ENCODE measurements at regions not wholly inside any gene's neighbourhood (a gene's known extent, or its start where the extent isn't known, plus 50 kb on each side); places are given as distances from the start of the nearest gene placed in this dataset.

GRCh38 chr4:22181736-22182135 lies 233.2 kb upstream of the KCNIP4 start:
- Histone ChIP-seq H3K4me3 (no peak overlapping the region), H3K36me3 (no peaks in the 10 kb centered on the region), H3K9me3 (no peaks in the 10 kb centered on the region), H3K27me3 (no peaks in the 10 kb centered on the region)
- DNase-seq, result no peak

GRCh38 chr4:22179124-22179874 lies 230.7 kb upstream of the KCNIP4 start:
- DNase-seq, result peak; percentile 67
- Histone ChIP-seq H3K36me3 (no peaks in the 10 kb centered on the region), H3K27me3 (no peaks in the 10 kb centered on the region), H3K4me3 (no peak overlapping the region), H3K9me3 (no peaks in the 10 kb centered on the region)

- Histone ChIP-seq H3K36me3 (no peaks in the 10 kb centered on the region), H3K4me3 (no peak overlapping the region)
These were observed 226.1 kb upstream of the KCNIP4 start for GRCh38 chr4:22174640-22175039.

GRCh38 chr4:22170353-22170752 lies 221.8 kb upstream of the KCNIP4 start:
- Histone ChIP-seq H3K9me3 (no peaks in the 10 kb centered on the region; the same call in 1 of the 2 replicates), H3K27me3 (no peaks in the 10 kb centered on the region), H3K4me3 (no peak overlapping the region), H3K36me3 (no peaks in the 10 kb centered on the region)
- DNase-seq, result peak; percentile 43

More at GRCh38 chr4:22174640-22175039, 226.1 kb upstream of the KCNIP4 start:
- H3K9me3 ChIP-seq, result no peaks in the 10 kb centered on the region
- DNase-seq, result no peak
- no peaks in the 10 kb centered on the region for H3K27me3 ChIP-seq

GRCh38 chr4:22167201-22167600 lies 218.6 kb upstream of the KCNIP4 start:
- Histone ChIP-seq H3K4me3 (no peak overlapping the region), H3K36me3 (no peaks in the 10 kb centered on the region), H3K9me3 (no peaks in the 10 kb centered on the region; the same call in 1 of the 2 replicates), H3K27me3 (no peaks in the 10 kb centered on the region)
- DNase-seq, result no peak

GRCh38 chr4:22162454-22162853 lies 213.9 kb upstream of the KCNIP4 start:
- DNase-seq, result no peak
- Histone ChIP-seq H3K4me3 (no peak overlapping the region), H3K27me3 (no peaks in the 10 kb centered on the region), H3K9me3 (no peaks in the 10 kb centered on the region), H3K36me3 (no peaks in the 10 kb centered on the region)

GRCh38 chr4:22130741-22131140 lies 182.2 kb upstream of the KCNIP4 start:
- H3K9me3 ChIP-seq, result no peaks in the 10 kb centered on the region
- no peaks in the 10 kb centered on the region for H3K27me3 ChIP-seq
- no peaks in the 10 kb centered on the region for H3K36me3 ChIP-seq
- no peak overlapping the region for H3K4me3 ChIP-seq
- DNase-seq, result no peak

- no peaks in the 10 kb centered on the region for H3K36me3 ChIP-seq
- peak; percentile 0 for DNase-seq
These were observed 181.0 kb upstream of the KCNIP4 start for GRCh38 chr4:22129454-22130029.

GRCh38 chr4:22122062-22122461 lies 173.5 kb upstream of the KCNIP4 start:
- no peaks in the 10 kb centered on the region for H3K9me3 ChIP-seq
- no peak for DNase-seq
- no peaks in the 10 kb centered on the region for H3K27me3 ChIP-seq
- H3K4me3 ChIP-seq, result no peak overlapping the region
- H3K36me3 ChIP-seq, result no peaks in the 10 kb centered on the region

More at GRCh38 chr4:22129454-22130029, 181.0 kb upstream of the KCNIP4 start:
- Histone ChIP-seq H3K27me3 (no peaks in the 10 kb centered on the region), H3K4me3 (no peak overlapping the region), H3K9me3 (no peaks in the 10 kb centered on the region)

- no peaks in the 10 kb centered on the region for H3K27me3 ChIP-seq
- H3K36me3 ChIP-seq, result no peaks in the 10 kb centered on the region
- no peak for DNase-seq
- H3K9me3 ChIP-seq, result no peaks in the 10 kb centered on the region
- no peak overlapping the region for H3K4me3 ChIP-seq
These were observed 166.7 kb upstream of the KCNIP4 start for GRCh38 chr4:22115262-22115661.

GRCh38 chr4:22103768-22104167 lies 155.2 kb upstream of the KCNIP4 start:
- no peaks in the 10 kb centered on the region for H3K9me3 ChIP-seq
- no peak for DNase-seq
- no peak overlapping the region for H3K4me3 ChIP-seq
- H3K27me3 ChIP-seq, result no peaks in the 10 kb centered on the region
- H3K36me3 ChIP-seq, result no peaks in the 10 kb centered on the region

- DNase-seq, result no peak
- Histone ChIP-seq H3K9me3 (no peaks in the 10 kb centered on the region), H3K4me3 (no peak overlapping the region), H3K36me3 (no peaks in the 10 kb centered on the region), H3K27me3 (no peaks in the 10 kb centered on the region)
These were observed 151.3 kb upstream of the KCNIP4 start for GRCh38 chr4:22099896-22100295.

GRCh38 chr4:22097596-22097995 lies 149.0 kb upstream of the KCNIP4 start:
- Histone ChIP-seq H3K9me3 (no peaks in the 10 kb centered on the region), H3K4me3 (no peak overlapping the region), H3K27me3 (no peaks in the 10 kb centered on the region), H3K36me3 (no peaks in the 10 kb centered on the region)
- no peak for DNase-seq

GRCh38 chr4:22094217-22094616 lies 145.6 kb upstream of the KCNIP4 start:
- DNase-seq, result no peak
- Histone ChIP-seq H3K9me3 (no peaks in the 10 kb centered on the region), H3K36me3 (no peaks in the 10 kb centered on the region), H3K27me3 (no peaks in the 10 kb centered on the region), H3K4me3 (no peak overlapping the region)

GRCh38 chr4:22093126-22093525 lies 144.6 kb upstream of the KCNIP4 start:
- Histone ChIP-seq H3K9me3 (no peaks in the 10 kb centered on the region), H3K27me3 (no peaks in the 10 kb centered on the region), H3K4me3 (no peak overlapping the region), H3K36me3 (no peaks in the 10 kb centered on the region)
- DNase-seq, result no peak

GRCh38 chr4:22091906-22092305 lies 143.3 kb upstream of the KCNIP4 start:
- Histone ChIP-seq H3K9me3 (no peaks in the 10 kb centered on the region), H3K4me3 (no peak overlapping the region)

GRCh38 chr4:22091352-22091717 lies 142.8 kb upstream of the KCNIP4 start:
- Histone ChIP-seq H3K36me3 (no peaks in the 10 kb centered on the region), H3K27me3 (no peaks in the 10 kb centered on the region), H3K4me3 (no peak overlapping the region), H3K9me3 (no peaks in the 10 kb centered on the region)
- no peak for DNase-seq

More at GRCh38 chr4:22091906-22092305, 143.3 kb upstream of the KCNIP4 start:
- no peaks in the 10 kb centered on the region for H3K36me3 ChIP-seq
- no peaks in the 10 kb centered on the region for H3K27me3 ChIP-seq
- no peak for DNase-seq
